ENCODE measurements at regions not wholly inside any gene's neighbourhood (a gene's known extent, or its start where the extent isn't known, plus 50 kb on each side); places are given as distances from the start of the nearest gene placed in this dataset.

DNA sequence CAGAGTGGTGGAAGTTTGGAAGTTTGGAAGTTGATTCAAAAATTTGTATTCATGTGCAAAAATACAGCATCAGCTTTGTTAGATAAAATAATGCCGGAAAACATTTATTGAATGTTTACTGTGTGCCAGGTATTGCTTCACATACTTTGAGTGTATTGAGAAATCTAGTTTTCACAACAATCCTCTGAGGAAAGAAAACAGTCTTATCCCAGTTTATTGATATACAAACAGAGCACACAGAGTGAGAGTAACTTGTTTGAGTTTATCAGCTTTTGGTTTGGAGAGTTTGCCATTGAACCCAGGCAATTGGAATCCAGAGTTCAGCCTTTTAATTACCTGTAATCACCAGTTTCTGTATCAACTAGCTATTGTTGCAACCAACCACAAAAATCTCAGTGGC, 127.2 kb upstream of the RPS6KA3 start:
- TF ChIP-seq, protein P1, sequence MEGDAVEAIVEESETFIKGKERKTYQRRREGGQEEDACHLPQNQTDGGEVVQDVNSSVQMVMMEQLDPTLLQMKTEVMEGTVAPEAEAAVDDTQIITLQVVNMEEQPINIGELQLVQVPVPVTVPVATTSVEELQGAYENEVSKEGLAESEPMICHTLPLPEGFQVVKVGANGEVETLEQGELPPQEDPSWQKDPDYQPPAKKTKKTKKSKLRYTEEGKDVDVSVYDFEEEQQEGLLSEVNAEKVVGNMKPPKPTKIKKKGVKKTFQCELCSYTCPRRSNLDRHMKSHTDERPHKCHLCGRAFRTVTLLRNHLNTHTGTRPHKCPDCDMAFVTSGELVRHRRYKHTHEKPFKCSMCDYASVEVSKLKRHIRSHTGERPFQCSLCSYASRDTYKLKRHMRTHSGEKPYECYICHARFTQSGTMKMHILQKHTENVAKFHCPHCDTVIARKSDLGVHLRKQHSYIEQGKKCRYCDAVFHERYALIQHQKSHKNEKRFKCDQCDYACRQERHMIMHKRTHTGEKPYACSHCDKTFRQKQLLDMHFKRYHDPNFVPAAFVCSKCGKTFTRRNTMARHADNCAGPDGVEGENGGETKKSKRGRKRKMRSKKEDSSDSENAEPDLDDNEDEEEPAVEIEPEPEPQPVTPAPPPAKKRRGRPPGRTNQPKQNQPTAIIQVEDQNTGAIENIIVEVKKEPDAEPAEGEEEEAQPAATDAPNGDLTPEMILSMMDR (conservative IDR thresholded peaks at IDR 0.05): no peak
- no peak for TF ChIP-seq ZFX (IDR thresholded peaks at IDR 0.05)
